ENCODE measurements at regions not wholly inside any gene's neighbourhood (a gene's known extent, or its start where the extent isn't known, plus 50 kb on each side); places are given as distances from the start of the nearest gene placed in this dataset.
"Not testable (repeated sequence)": the region's sequence is repeated elsewhere in the genome, so short reads cannot be mapped to it uniquely, and the experiment has no call there.

- no peak for DNase-seq
These were observed 79.3 kb upstream of the IRX4 start for GRCh38 chr5:1961952-1962595.

- no peak for DNase-seq
These were observed 78.7 kb upstream of the IRX4 start for GRCh38 chr5:1961304-1961946.

- DNase-seq, result no peak
These were observed 78.0 kb upstream of the IRX4 start for GRCh38 chr5:1960595-1961303.

GRCh38 chr5:1959725-1960581 is 77.2 kb upstream of the IRX4 start:
- DNase-seq, result no peak

GRCh38 chr5:1959231-1959630 is 76.5 kb upstream of the IRX4 start:
- DNase-seq, result no peak

GRCh38 chr5:1958211-1959010 is 75.7 kb upstream of the IRX4 start:
- DNase-seq, result no peak

- DNase-seq, result no peak
These were observed 72.9 kb upstream of the IRX4 start for GRCh38 chr5:1955586-1955985.

- DNase-seq, result not testable (repeated sequence)
These were observed 71.0 kb upstream of the IRX4 start for GRCh38 chr5:1953710-1954109.

GRCh38 chr5:1952444-1953099 is 69.8 kb upstream of the IRX4 start:
- no peak for DNase-seq

GRCh38 chr5:1952021-1952420 is 69.3 kb upstream of the IRX4 start:
- DNase-seq, result no peak

- DNase-seq, result no peak
These were observed 68.6 kb upstream of the IRX4 start for GRCh38 chr5:1951165-1951816.

- DNase-seq, result no peak
These were observed 68.0 kb upstream of the IRX4 start for GRCh38 chr5:1950708-1951103.

- no peak for DNase-seq
These were observed 67.5 kb upstream of the IRX4 start for GRCh38 chr5:1950096-1950707.

GRCh38 chr5:1949253-1949652 is 66.5 kb upstream of the IRX4 start:
- DNase-seq, result no peak

GRCh38 chr5:1948663-1949191 is 66.0 kb upstream of the IRX4 start:
- no peak for DNase-seq

- DNase-seq, result no peak
These were observed 65.4 kb upstream of the IRX4 start for GRCh38 chr5:1948111-1948510.

GRCh38 chr5:1946776-1947175 is 64.1 kb upstream of the IRX4 start:
- DNase-seq, result no peak

GRCh38 chr5:1946122-1946677 is 63.5 kb upstream of the IRX4 start:
- DNase-seq, result no peak

GRCh38 chr5:1945606-1946005 is 62.9 kb upstream of the IRX4 start:
- no peak for DNase-seq

- DNase-seq, result no peak
These were observed 61.7 kb upstream of the IRX4 start for GRCh38 chr5:1944408-1944807.
